RWPE2 (cell line): ENCODE measurements at regions not wholly inside any gene's neighbourhood (a gene's known extent, or its start where the extent isn't known, plus 50 kb on each side); places are given as distances from the start of the nearest gene placed in this dataset.

Source experiments
- ATAC-seq: fragments of 200-7000 bp; cut with Tn5 transposase; 3 replicates; pipeline ENCODE4 v1.9.1; 2021; ENCODE audit warnings: low read depth
- DNase-seq: peaks from one replicate; pipeline ENCODE4 v3.0.0-alpha.2; 2020; ENCODE audit warnings: low spot score
- H3K27ac ChIP-seq: fragments of 450-650 bp; 2 replicates; pipeline ENCODE4 v1.5.1; 2017; ENCODE audit warnings: mild to moderate bottlenecking; ENCODE audit not compliant: poor library complexity, severe bottlenecking
- H3K27me3 ChIP-seq: fragments of 250-450 bp; sonication (Bioruptor Pico); 2 replicates; pipeline ENCODE4 v1.5.1; 2021; ENCODE audit warnings: mild to moderate bottlenecking, moderate library complexity; ENCODE audit not compliant: insufficient read depth, poor library complexity, severe bottlenecking
- H3K36me3 ChIP-seq: fragments of 250-450 bp; sonication (Bioruptor Pico); 2 replicates; pipeline ENCODE4 v1.5.1; 2020; ENCODE audit warnings: low read depth, mild to moderate bottlenecking, moderate library complexity
- H3K4me1 ChIP-seq: fragments of 250-450 bp; sonication (Bioruptor Pico); 2 replicates; pipeline ENCODE4 v1.5.1; 2021; ENCODE audit warnings: mild to moderate bottlenecking, moderate library complexity; ENCODE audit not compliant: insufficient read depth, poor library complexity, severe bottlenecking
- H3K4me3 ChIP-seq: fragments of 250-450 bp; sonication (Bioruptor Pico); 2 replicates; pipeline ENCODE4 v1.5.1; 2021; ENCODE audit warnings: mild to moderate bottlenecking, moderate library complexity; ENCODE audit not compliant: severe bottlenecking
- H3K9me3 ChIP-seq: fragments of 250-450 bp; sonication (Bioruptor Pico); 2 replicates; pipeline ENCODE4 v1.5.1; 2021; ENCODE audit warnings: mild to moderate bottlenecking, moderate library complexity; ENCODE audit not compliant: severe bottlenecking
- TF ChIP-seq, protein P1 (sequence below): fragments of 450-650 bp; IDR thresholded peaks from one replicate; pipeline ENCODE4 v1.5.1; 2017; ENCODE audit warnings: mild to moderate bottlenecking, moderate library complexity; ENCODE audit not compliant: poor library complexity, severe bottlenecking

DNA sequence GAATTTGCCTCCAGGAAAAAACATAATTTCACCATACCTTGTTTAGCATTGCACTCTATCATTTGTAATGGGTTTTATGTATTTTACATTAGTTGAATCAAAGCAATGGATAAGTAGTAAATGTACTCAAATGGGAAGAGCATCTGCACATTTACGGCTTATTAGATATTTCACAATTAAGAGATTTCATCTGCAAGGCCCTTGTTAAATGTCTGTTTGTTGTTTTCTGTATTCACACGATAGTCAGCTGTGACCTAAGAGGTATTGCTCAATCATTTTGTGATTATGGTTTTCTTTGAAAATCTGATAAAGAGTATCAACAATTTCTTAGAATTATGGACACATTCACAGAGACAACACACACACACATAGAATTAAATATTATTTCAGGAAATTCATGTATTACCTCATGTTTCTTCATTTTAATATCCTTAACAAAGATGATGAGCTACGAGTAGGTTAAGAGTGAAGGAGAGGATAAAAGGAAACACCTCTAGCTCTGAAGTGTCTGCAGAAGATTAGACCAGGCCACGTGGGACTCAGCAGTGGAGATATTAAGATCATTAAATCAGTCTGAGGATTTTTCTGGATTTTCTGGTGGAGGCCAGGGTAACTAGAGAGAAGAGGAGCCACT lies 121.9 kb upstream of the POU1F1 start:
- Histone ChIP-seq H3K9me3 (no peaks in the 10 kb centered on the region), H3K4me1 (no peaks in the 10 kb centered on the region), H3K36me3 (no peaks in the 10 kb centered on the region), H3K27me3 (no peaks in the 10 kb centered on the region), H3K27ac (no peak overlapping the region), H3K4me3 (no peak overlapping the region)
- TF ChIP-seq, protein P1, sequence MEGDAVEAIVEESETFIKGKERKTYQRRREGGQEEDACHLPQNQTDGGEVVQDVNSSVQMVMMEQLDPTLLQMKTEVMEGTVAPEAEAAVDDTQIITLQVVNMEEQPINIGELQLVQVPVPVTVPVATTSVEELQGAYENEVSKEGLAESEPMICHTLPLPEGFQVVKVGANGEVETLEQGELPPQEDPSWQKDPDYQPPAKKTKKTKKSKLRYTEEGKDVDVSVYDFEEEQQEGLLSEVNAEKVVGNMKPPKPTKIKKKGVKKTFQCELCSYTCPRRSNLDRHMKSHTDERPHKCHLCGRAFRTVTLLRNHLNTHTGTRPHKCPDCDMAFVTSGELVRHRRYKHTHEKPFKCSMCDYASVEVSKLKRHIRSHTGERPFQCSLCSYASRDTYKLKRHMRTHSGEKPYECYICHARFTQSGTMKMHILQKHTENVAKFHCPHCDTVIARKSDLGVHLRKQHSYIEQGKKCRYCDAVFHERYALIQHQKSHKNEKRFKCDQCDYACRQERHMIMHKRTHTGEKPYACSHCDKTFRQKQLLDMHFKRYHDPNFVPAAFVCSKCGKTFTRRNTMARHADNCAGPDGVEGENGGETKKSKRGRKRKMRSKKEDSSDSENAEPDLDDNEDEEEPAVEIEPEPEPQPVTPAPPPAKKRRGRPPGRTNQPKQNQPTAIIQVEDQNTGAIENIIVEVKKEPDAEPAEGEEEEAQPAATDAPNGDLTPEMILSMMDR = no peak
- ATAC-seq (no peak), DNase-seq (no peak)

DNA sequence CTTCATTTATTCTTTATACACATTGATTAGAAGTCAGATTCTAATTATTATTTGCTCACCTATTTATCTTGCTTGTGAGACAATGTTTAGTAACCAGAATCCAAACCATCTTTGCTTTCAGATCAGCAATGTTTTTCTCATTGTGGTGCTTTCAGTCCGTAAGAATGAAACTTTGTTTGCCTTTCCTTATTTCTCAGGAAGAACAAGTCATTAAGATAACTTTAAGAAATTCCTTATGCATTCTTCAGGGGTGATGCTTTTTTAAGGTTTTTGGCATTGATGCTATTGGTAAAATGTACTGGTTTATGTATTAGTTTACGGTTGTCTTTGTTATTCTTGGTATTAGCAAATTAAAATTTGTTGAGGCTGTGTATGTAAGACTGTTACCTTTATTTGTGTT lies 120.8 kb upstream of the POU1F1 start:
- no peak for ATAC-seq
- no peaks in the 10 kb centered on the region for H3K9me3 ChIP-seq
- no peaks in the 10 kb centered on the region for H3K27me3 ChIP-seq
- H3K4me3 ChIP-seq = no peak overlapping the region
- no peak for DNase-seq
- H3K4me1 ChIP-seq = no peaks in the 10 kb centered on the region
- H3K36me3 ChIP-seq = no peaks in the 10 kb centered on the region
- H3K27ac ChIP-seq = no peak overlapping the region
- TF ChIP-seq, protein P1 = no peak

DNA sequence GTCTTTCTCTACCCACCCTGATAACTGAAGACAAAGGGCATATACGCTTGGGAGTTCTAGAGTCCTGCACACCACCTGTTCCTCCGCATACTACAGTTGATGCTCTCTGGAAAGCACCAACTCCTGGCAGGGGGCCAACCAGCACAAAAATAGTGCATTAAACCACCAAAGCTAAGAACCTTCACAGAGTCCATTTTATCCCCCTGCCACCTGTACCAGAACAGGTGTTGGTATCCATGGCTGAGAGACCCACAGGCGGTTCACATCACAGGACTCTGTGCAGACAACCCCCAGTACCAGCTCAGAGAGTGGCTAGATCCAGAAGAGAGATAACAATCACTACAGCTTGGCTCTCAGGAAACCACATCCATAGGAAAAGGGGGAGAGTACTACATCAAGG lies 114.4 kb upstream of the POU1F1 start:
- DNase-seq = no peak
- Histone ChIP-seq H3K9me3 (no peaks in the 10 kb centered on the region), H3K27ac (no peak overlapping the region), H3K36me3 (no peaks in the 10 kb centered on the region), H3K4me3 (no peak overlapping the region), H3K27me3 (no peaks in the 10 kb centered on the region), H3K4me1 (no peaks in the 10 kb centered on the region)
- TF ChIP-seq, protein P1 = no peak
- no peak for ATAC-seq

DNA sequence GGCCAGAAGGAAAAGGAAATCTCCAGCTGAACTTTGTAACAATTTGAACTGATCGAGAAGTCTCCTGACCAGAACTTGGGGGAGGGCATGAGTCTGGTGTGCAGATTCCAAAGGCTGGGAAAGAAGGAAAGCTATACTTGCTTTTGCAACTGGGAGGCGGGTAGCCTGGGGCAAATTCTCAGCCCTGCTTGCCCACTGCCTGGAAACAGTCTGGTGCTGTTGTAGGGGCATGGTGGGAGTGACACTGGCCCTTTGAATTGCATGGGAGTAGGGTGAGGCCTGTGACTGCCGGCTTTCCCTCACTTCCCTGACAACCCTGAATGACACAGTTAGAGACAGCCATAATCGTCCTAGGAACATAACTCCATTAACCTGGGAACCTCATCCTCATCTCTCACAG lies 114.0 kb upstream of the POU1F1 start:
- H3K4me3 ChIP-seq = no peak overlapping the region
- H3K27ac ChIP-seq = no peak overlapping the region
- no peaks in the 10 kb centered on the region for H3K9me3 ChIP-seq
- H3K4me1 ChIP-seq = no peaks in the 10 kb centered on the region
- DNase-seq (no peak), ATAC-seq (no peak)
- TF ChIP-seq, protein P1 = no peak
- H3K27me3 ChIP-seq = no peaks in the 10 kb centered on the region
- H3K36me3 ChIP-seq = no peaks in the 10 kb centered on the region

DNA sequence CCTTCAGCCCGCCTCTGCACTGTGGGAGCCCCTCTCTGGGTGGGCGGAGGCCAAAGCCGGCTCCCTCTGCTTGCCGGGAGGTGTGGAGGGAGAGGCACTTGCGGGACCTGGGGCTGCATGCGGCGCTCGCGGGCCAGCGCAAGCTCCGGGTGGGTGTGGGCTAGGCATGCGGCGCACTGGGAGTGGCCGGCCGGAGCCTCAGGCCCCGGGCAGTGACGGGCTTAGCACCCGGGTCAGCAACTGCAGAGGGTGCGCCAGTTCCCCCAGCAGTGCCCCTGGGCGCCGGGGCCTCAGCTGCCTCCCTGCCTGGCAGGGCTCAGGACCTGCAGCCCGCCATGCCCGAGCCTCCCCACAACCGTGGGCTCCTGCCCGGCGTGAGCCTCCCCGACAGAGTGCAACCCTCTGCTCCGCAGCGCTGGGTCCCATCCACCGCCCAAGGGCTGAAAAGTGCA lies 98.9 kb upstream of the POU1F1 start:
- Histone ChIP-seq H3K9me3 (no peaks in the 10 kb centered on the region), H3K27ac (no peak overlapping the region), H3K36me3 (no peaks in the 10 kb centered on the region), H3K4me1 (no peaks in the 10 kb centered on the region), H3K4me3 (no peak overlapping the region), H3K27me3 (no peaks in the 10 kb centered on the region)
- ATAC-seq (no peak), DNase-seq (no peak)
- TF ChIP-seq, protein P1 = no peak
